ENCODE measurements at regions not wholly inside any gene's neighbourhood (a gene's known extent, or its start where the extent isn't known, plus 50 kb on each side); places are given as distances from the start of the nearest gene placed in this dataset.

GRCh38 chr16:9660898-9661297 lies 521.3 kb downstream of the GRIN2A start:
- TF ChIP-seq POLR2A (IDR thresholded peaks at IDR 0.05) (no peak), POLR2AphosphoS5 (IDR thresholded peaks at IDR 0.05) (no peak), CTCF (IDR thresholded peaks at IDR 0.05) (no peak)
- no peak overlapping the region for H3K4me3 ChIP-seq
- DNase-seq (ENCODE audit: low spot score in 2 of 2) = no peak
- H3K36me3 ChIP-seq = no peaks in the 10 kb centered on the region
- intact Hi-C loops (cut with DNase I; ENCODE audit: low total_unique reads) = no loop called here
- no peaks in the 10 kb centered on the region for H3K9me3 ChIP-seq
- no peak overlapping the region for H3K27ac ChIP-seq
- peaks cover 0 to 5% of the 10 kb centered on the region in 2 donors for H3K27me3 ChIP-seq
- no peaks in the 10 kb centered on the region for H3K4me1 ChIP-seq

GRCh38 chr16:9661336-9662017 lies 520.8 kb downstream of the GRIN2A start:
- DNase-seq (ENCODE audit: low spot score in 2 of 2) = no peak
- intact Hi-C loops (cut with DNase I; ENCODE audit: low total_unique reads) = no loop called here
- Histone ChIP-seq H3K4me3 (no peak overlapping the region), H3K27ac (no peak overlapping the region), H3K27me3 (peaks cover 0 to 5% of the 10 kb centered on the region in 2 donors), H3K9me3 (no peaks in the 10 kb centered on the region), H3K36me3 (no peaks in the 10 kb centered on the region), H3K4me1 (no peaks in the 10 kb centered on the region)
- TF ChIP-seq POLR2AphosphoS5 (IDR thresholded peaks at IDR 0.05) (no peak), CTCF (IDR thresholded peaks at IDR 0.05) (no peak)

DNA sequence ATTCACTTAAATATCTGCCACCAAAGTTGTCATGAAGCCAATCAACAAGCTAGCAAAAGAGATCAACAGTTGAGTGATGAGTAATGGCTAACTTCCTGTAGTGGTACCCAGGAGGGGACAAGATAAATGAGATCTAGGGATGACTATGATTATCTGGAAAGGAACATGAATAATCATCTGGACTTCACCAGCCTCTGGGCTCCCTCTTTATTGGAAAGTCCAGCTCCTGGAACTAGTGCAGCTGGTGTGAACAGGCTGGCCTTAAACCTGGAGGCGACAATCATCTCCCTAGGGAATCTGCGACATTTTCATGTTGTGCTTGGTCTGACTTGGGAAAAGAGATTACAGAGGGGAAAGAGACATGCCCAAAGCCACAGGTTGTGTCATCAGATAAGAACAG lies 518.6 kb downstream of the GRIN2A start:
- intact Hi-C loops (cut with DNase I; ENCODE audit: low total_unique reads) = no loop called here
- no peak overlapping the region for H3K27ac ChIP-seq
- TF ChIP-seq POLR2A (IDR thresholded peaks at IDR 0.05) (no peak), CTCF (IDR thresholded peaks at IDR 0.05) (no peak), POLR2AphosphoS5 (IDR thresholded peaks at IDR 0.05) (no peak)
- peaks cover 0 to 5% of the 10 kb centered on the region in 2 donors for H3K27me3 ChIP-seq
- H3K4me3 ChIP-seq = no peak overlapping the region
- H3K4me1 ChIP-seq = no peaks in the 10 kb centered on the region
- H3K36me3 ChIP-seq = no peaks in the 10 kb centered on the region
- DNase-seq (ENCODE audit: low spot score in 2 of 2) = no peak
- H3K9me3 ChIP-seq = no peaks in the 10 kb centered on the region

DNA sequence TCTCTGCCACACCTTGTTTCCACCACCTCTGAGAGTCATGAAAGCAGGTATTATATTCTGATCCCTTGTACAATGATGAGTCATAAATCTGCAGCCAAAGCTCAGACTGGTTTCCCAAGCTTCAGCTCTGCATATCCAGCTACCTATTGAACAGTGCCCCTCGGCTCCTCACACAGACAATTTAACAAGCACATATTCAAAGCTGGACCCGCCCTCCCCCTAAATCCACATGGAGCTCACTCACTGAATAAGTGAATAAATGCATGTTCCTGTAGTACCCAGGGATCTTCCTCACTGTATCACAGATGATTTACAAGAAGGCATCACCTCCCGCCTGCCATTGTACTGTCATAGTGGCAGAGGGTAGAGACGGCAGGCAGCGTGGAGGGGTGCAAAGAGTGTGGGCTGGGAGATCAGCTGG lies 516.4 kb downstream of the GRIN2A start:
- H3K27ac ChIP-seq = no peak overlapping the region
- H3K4me1 ChIP-seq = no peaks in the 10 kb centered on the region
- TF ChIP-seq POLR2A (IDR thresholded peaks at IDR 0.05) (no peak), CTCF (IDR thresholded peaks at IDR 0.05) (no peak), POLR2AphosphoS5 (IDR thresholded peaks at IDR 0.05) (no peak)
- H3K27me3 ChIP-seq = no peaks in the 10 kb centered on the region
- intact Hi-C loops (cut with DNase I; ENCODE audit: low total_unique reads) = no loop called here
- no peak overlapping the region for H3K4me3 ChIP-seq
- peak in 1 of 2 donors; percentile 27 for DNase-seq (ENCODE audit: low spot score in 2 of 2)
- no peaks in the 10 kb centered on the region for H3K9me3 ChIP-seq
- no peaks in the 10 kb centered on the region for H3K36me3 ChIP-seq

DNA sequence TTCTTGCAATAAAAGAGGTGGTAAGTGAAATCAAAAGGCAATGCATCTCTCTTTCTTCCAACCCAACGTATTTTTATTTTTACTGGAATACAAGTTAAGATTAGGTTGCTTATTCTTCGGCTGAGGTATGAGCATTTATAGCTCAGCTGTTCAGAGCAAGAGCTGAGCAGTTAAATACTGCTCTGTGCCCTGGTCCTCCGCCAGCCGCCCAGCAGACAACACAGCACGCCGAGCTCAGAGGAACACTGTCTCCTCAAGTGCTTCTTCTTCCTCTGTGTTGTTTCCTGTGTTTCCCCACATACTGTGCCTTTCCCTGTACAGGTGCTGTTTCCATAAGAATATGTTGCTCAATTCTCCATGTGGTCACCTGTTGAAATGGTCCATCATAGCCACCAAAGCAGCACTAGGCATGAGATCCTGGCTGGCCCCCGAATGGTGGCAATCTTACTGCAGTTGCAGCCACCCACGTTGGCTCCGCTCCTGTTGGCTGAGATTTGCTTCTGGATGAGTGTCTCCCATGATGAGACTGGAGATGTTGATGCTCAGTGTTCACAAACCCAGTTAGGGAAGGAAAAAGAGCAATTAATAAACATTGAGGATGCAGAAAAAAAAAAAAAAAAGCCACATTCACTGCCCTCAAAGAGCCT lies 515.3 kb downstream of the GRIN2A start:
- Histone ChIP-seq H3K9me3 (no peaks in the 10 kb centered on the region), H3K27me3 (no peaks in the 10 kb centered on the region), H3K4me1 (no peaks in the 10 kb centered on the region), H3K4me3 (no peak overlapping the region), H3K27ac (no peak overlapping the region), H3K36me3 (no peaks in the 10 kb centered on the region)
- intact Hi-C loops (cut with DNase I; ENCODE audit: low total_unique reads) = no loop called here
- DNase-seq (ENCODE audit: low spot score in 2 of 2) = no peak
- TF ChIP-seq POLR2A (IDR thresholded peaks at IDR 0.05) (no peak), POLR2AphosphoS5 (IDR thresholded peaks at IDR 0.05) (no peak), CTCF (IDR thresholded peaks at IDR 0.05) (no peak)

All from breast epithelium (tissue), 4 donors.